ENCODE measurements at regions not wholly inside any gene's neighbourhood (a gene's known extent, or its start where the extent isn't known, plus 50 kb on each side); places are given as distances from the start of the nearest gene placed in this dataset.

- DNase-seq = peak; percentile 52
These were observed 286.6 kb downstream of the COG6 start for GRCh38 chr13:39941911-39942551.

- DNase-seq = peak; percentile 88
These were observed 287.3 kb downstream of the COG6 start for GRCh38 chr13:39942552-39943273.

GRCh38 chr13:39943711-39944110 lies 288.2 kb downstream of the COG6 start:
- no peak for DNase-seq

- DNase-seq = no peak
These were observed 289.8 kb downstream of the COG6 start for GRCh38 chr13:39945226-39945625.

DNA sequence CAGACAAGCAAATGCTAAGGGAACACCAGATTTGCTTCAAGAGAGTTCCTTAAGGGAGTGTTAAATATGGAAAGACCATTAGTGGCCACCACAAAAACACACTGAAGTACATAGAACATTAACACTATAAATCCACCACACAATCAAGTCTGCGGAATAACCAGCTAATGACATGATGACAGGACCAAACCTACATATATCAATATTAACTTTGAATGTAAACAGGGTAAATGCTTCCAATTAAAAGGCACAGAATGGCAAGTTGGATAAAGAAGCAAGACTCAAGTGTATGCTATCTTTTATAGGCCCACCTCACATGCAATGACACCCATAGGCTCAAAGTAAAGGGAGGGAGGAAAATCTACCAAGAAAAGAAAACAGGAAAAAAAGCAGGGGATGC lies 291.3 kb downstream of the COG6 start:
- DNase-seq = no peak

DNA sequence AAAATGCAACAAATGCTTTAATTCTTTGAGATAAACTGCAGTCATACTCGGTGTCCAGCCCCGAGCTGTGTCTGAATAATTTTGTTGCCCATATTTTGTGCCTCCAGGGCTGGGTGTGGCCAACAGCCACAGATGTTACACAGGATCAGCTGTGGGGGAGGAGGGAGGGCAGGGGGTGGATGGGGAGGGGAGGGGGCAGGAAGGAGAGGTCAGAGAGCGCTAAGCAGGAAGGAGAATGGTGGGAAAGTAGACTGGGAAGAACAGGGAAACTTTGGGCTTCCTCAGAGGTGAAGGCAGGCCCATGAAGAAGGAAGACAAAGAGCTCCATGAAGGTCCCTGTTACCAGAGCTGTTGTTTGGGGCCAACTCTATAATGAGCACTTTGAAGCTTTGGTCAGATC lies 295.8 kb downstream of the COG6 start:
- DNase-seq = peak; percentile 53

DNA sequence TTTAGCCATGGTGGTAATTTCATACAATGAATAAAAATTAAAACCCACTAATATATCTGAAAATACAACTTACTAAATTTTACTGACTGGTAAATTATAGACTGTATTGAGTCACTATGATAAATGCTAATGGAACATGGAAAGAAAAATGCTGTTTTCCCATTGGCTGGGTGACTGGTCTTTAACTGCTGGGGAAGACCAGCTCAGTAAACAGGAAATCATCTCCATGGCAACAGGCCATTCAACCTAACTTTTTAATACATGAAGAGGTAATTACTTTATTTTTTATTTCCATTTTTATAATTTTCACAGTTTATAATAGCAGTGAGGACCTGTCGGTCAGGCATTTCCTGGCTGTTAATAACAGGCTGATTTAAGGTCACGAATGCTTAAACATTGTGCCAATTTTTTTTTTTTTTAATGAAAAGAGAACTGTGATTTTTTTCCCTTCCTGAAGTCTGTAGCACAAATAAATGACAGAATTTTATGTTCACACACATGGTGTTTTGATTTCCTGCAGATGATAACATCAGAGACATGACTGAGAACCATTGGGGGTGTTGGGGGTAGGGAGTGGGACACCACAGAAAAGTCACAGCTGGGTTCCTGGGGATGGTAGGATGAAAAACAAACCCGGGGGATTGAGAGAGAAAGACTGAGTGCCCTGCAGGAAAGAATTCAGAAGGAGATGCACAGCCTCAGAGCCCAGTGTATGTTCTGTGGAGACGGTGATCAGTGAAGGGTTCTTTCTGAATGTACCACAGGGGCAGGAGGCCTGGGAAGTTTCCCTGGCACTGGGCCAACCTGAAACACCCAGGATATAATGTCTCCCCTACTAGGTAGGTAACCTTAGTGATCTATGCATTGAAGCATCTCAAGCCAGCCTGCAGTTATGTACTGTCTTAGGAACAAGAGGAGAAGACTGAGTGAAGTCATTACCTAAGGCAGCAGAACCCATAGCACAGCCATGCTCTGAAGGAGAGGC lies 297.1 kb downstream of the COG6 start:
- DNase-seq = peak; percentile 99

- DNase-seq = no peak
These were observed 299.0 kb downstream of the COG6 start for GRCh38 chr13:39954476-39954875.

DNA sequence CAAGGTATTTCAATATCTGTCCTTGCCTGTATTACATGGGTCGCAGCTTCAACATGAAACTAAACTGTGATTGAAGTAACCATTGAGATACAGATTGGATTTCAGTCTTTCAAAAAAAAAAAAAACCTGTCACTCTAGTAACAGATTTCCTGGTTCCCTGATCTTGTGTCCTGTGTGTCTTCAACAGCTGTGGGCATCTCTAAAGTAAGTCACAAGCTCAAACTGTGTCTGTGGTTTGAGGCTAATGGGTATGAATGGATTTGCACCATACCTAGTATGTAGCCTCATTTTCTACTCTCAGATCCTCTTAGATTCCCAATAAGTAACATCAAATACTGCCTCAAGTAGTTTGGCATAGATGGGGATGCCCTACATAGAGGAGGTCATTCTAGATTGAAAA lies 300.1 kb downstream of the COG6 start:
- DNase-seq = no peak

- no peak for DNase-seq
These were observed 300.6 kb downstream of the COG6 start for GRCh38 chr13:39956036-39956435.

DNA sequence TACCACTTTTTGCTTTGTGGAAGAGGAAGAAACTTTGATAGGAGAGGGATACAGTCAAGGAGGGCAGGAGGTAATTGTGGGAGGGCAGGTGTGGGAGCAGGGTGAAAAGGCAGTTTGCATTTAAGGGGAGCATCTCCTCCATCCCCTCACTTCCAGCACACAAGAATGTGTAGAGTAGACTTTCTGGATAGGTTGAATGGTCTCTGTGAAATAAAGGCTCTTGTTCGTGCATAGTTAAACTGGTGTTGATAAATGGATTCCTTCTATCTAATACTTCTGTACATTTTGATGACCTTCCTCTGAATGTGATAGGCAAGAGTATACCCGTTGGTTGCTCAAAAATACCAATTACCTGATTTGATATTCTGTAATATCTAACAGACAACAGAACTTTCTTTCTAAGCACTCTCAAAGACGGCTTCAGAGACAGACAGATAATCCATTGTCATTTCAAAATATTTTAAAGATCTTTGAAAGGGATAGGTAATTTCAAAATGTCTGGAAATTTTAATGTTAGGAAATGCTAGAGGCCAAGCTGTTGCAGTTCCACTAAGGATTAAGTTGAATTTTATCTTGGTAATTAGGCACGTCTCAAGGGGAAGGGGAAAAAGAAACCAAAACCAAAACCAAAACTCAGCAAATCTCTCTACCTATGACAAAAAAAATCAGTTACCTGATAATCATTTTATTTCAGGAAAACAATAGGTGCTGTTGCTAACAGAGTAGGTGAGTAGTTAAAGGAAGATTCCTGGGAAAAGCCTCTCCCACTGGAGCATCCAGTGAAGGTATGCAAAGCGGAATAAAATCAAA lies 302.6 kb downstream of the COG6 start:
- DNase-seq = no peak

DNA sequence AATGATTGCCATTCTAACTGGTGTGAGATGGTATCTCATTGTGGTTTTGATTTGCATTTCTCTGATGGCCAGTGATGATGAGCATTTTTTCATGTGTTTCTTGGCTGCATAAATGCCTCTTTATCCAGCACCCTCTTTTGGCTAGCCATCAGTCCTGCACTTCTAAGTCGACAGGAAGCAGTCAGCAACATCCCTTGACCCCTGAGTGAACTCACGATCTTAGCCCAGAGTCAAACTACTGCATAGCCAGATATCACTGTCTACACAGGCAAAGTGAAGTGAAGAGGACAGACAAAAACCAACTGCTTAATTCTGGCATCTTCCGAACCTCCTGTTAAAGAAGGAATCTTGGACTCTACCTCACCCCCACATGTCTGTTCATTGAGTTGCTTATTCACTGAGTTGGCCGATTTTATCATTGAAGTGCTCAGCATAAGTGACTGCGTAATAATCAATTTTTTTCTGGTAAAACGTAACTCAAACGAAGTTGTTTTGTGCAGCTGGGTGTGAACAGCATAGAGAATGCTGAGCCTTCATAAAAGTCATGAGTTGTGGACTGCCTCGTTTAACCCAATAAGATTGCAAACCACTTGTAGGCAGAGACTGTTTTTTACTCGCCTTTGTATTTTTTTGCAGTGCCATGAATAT lies 304.2 kb downstream of the COG6 start:
- DNase-seq = no peak

DNA sequence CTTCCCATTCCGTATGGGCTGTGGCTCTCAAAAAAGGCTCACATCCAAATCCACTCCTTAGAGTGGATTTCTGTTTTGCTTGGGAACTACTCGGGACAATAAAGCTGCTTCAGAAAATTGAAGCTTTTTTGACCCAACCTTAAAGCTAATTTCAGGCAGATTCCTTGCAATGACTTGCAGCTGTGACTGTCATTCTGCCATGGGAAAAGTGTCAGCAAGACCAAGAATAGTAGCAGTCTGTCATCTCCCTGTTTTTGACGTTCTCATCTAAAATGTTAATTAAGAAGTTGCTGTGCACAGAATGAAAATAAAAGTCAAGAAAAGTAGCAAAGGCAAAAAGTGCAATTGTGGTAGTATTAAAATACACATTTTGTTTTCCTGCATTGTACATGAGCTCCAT lies 304.7 kb downstream of the COG6 start:
- no peak for DNase-seq

GRCh38 chr13:39961036-39961435 lies 305.6 kb downstream of the COG6 start:
- DNase-seq = peak; percentile 38

GRCh38 chr13:39963612-39964011 lies 308.1 kb downstream of the COG6 start:
- peak; percentile 34 for DNase-seq

DNA sequence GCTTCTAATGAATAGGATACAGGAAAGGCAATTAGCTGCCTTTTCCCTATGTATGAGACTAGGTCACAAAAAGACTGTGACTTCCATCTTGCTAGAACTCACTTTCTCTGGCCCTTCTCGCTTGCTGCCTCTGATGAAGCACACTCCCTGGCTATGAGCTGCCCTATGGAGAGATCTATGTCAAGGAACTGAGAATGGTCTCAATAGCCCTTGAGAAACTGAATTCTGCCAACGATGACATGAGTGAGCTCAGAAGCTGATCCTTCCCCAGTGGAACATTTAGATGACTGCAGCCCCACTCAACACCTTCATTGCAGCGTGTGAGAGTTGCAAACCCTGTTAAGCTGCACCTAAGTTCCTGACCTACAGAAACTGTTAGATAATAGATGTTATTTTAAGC lies 309.8 kb downstream of the COG6 start:
- DNase-seq = no peak

DNA sequence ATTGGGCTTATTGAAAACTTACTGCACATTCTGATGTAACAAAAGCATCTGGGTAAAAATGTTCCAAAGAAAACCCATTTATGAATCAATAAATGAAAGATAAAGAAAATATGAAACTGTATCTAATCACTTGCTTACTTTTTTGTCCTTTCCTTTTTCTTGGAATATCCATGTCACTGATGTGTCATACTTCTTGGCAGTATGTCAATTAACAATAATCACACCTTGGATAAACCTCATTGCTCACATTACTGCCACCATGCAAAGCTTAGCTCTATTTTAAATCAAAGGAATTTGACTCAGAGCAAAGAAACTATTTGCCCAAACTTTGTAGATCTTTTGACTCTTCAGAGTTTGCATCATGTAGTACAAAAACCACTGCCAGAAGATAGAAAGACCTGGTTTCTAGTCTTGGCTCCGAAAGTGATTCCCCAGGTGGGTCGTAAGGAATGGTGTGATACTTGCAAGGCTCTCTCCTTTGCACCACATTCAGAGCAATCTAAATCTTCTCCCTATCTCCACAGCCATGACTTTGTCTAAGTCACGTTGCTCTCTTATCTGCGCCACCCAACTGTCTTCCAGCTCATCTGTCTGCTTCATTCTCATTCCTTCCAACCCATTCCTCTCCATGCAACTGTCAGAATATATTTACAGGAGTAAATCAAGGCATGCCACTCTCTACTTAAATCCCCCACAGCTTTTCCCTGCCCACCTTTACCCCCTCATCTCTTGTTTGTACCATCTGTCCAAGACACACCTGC lies 311.9 kb downstream of the COG6 start:
- DNase-seq = peak; percentile 39

DNA sequence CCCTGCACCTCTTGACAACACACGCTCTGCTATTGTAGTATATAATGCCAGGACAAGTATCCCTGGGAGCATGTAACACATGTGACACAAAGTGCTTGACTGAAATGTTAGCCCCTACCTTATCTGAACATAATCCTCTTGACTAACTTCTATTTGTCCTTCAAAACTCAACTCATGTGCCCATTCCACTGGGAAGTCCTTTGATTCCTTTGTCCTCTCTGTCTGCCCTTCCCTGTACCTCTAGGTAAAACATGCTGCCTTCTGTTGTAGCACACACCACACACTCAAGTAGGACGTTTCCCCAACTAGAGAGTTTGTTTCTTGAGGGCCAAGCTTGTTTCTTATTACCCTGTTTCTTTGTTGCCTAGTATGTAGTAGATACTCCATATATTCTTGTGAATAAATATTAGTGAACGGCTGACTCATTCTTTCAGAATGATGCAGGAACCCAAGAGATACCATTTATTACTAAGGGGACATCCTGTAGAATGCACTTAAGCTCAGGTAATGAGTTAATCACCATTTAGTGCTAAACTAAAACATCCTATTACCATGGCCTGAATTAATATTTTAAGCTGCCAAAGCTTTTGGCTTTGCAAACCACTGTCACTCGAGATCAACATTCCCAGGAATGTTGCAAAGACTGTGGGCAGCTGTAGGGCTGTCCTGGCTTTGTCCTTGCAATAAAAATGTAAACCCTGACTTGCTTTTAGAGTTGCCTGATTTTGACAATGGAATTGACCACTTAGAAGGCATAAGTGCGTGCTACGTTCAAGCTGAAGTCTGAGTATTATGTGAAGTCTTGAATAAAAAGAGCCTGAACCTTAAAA lies 313.4 kb downstream of the COG6 start:
- DNase-seq = no peak

DNA sequence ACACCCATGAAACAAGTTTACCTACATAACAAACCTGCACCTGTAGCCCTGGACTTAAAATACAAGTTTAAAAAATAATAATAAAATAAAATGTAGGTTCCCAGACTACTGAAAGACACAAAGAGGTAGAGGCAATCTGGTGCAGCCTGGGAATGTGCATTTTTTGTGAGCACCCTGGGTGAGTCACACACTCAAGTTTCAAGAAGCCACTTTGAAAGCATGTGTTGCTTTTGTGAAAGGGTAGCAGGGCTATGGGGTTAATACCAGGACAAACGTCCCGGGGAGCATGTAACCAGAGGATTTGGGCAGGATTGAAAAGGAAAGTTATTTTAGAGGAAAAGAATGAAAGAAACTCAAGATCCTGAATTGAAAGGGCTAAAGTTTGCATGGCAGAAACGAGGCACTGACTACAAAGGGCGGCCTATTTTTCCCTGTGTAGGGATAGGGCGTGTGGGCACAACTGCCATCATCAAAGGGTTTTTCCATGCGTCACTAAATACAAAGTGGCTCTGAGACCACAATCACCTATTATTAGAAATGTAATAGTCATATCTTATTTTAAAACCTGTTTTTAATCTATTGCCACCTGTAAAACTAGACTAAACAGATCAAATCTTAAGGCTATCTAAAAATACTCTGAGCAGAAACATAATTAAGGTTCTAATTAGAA lies 314.9 kb downstream of the COG6 start:
- DNase-seq = no peak

GRCh38 chr13:39971526-39971925 lies 316.1 kb downstream of the COG6 start:
- no peak for DNase-seq
